ENCODE measurements at regions not wholly inside any gene's neighbourhood (a gene's known extent, or its start where the extent isn't known, plus 50 kb on each side); places are given as distances from the start of the nearest gene placed in this dataset.

DNA sequence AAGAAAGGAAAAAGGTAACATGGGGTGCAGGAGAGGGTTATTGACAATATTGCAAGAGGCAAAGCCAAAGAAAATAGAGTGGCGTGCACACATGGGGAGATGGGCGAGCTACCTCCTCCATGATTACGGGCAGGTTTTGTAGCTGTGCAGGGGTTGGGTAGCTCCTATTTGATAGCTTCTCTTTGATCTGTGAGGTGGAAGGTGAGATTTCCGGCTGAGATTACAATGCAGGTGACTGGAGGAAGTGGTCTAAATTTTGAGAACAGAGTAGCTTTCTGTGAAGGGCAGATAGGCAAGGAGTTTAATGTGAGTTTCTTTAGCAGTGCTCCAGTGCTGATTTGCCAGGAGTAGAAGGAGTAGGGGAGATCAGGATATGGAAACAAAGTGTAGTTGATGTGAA lies 263.4 kb downstream of the PLA2G4A start:
- TF ChIP-seq, protein P1, sequence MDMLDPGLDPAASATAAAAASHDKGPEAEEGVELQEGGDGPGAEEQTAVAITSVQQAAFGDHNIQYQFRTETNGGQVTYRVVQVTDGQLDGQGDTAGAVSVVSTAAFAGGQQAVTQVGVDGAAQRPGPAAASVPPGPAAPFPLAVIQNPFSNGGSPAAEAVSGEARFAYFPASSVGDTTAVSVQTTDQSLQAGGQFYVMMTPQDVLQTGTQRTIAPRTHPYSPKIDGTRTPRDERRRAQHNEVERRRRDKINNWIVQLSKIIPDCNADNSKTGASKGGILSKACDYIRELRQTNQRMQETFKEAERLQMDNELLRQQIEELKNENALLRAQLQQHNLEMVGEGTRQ (IDR thresholded peaks at IDR 0.05), result no peak
- TF ChIP-seq EP300 (IDR thresholded peaks at IDR 0.05), result no peak
- TF ChIP-seq, protein P2, sequence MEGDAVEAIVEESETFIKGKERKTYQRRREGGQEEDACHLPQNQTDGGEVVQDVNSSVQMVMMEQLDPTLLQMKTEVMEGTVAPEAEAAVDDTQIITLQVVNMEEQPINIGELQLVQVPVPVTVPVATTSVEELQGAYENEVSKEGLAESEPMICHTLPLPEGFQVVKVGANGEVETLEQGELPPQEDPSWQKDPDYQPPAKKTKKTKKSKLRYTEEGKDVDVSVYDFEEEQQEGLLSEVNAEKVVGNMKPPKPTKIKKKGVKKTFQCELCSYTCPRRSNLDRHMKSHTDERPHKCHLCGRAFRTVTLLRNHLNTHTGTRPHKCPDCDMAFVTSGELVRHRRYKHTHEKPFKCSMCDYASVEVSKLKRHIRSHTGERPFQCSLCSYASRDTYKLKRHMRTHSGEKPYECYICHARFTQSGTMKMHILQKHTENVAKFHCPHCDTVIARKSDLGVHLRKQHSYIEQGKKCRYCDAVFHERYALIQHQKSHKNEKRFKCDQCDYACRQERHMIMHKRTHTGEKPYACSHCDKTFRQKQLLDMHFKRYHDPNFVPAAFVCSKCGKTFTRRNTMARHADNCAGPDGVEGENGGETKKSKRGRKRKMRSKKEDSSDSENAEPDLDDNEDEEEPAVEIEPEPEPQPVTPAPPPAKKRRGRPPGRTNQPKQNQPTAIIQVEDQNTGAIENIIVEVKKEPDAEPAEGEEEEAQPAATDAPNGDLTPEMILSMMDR (IDR thresholded peaks at IDR 0.05), result no peak

All from A549 (cell line).